Right hindlimb (tissue), 1 donor: ENCODE measurements at regions not wholly inside any gene's neighbourhood (a gene's known extent, or its start where the extent isn't known, plus 50 kb on each side); places are given as distances from the start of the nearest gene placed in this dataset.

Experiments
- DNase-seq: peaks from one replicate; pipeline ENCODE4 v3.0.0-alpha.2; 2018

- DNase-seq: no peak
These were observed 441.4 kb upstream of the COBL start for GRCh38 chr7:51757960-51758359.

GRCh38 chr7:51732951-51733350 is 416.3 kb upstream of the COBL start:
- DNase-seq: no peak

DNA sequence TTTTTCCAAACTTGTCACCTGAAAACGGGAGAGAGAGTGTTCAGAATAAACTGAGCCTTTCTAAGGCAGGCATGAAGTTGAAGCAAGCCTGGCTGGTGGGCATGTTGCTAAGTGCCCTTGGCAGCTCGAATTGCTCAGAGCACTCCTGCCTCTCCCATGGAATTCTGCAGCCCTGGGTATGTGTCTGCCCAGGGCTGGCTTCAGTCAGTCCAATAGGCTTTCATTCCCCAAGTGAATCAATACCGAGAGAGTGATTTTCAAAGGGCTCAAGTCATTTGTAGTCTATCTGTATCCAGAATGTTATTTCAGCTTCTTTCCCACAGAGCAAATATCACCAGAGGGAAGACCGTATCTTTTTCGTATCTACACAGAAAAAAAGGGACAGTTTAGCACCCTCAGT is 415.5 kb upstream of the COBL start:
- no peak for DNase-seq

- no peak for DNase-seq
These were observed 414.5 kb upstream of the COBL start for GRCh38 chr7:51731075-51731474.

- no peak for DNase-seq
These were observed 410.8 kb upstream of the COBL start for GRCh38 chr7:51727441-51727840.

- no peak for DNase-seq
These were observed 390.2 kb upstream of the COBL start for GRCh38 chr7:51706851-51707250.

DNA sequence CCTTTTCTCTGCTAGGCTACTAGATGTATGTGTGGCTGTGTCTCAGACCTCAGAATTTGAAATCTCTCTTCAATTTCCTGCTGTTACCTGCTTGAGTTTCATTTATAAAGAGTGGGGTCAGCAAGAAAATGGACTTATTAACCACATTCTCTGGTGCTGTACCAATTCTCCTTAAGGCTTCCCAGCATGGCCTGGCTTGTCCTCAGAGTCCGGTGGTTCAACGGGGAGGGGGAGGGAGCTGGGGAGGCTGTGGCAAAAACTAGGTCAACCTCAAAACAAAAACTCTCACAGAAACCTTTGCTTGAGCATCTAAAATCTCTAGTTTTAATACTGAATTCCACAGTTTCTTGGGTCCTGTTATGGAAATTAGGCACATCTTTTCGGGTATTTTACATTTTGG is 389.1 kb upstream of the COBL start:
- DNase-seq: no peak

DNA sequence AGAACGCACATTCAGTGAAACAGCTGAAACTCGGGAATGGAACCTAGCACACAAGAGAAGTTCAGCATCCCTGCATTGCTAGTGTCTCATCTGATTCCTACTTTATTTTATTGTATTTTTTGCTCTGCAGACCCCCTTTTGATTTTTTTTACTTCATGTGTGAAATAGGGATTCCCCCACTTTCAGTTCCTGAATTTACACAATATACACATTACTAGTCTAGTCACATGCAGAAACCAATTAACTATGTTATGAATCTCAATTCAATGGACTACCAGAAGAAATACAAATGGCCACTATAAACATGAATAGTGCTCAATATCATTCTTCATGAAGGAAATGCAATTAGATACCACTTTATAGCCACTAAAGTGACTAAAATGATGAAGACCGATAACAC is 386.1 kb upstream of the COBL start:
- no peak for DNase-seq

DNA sequence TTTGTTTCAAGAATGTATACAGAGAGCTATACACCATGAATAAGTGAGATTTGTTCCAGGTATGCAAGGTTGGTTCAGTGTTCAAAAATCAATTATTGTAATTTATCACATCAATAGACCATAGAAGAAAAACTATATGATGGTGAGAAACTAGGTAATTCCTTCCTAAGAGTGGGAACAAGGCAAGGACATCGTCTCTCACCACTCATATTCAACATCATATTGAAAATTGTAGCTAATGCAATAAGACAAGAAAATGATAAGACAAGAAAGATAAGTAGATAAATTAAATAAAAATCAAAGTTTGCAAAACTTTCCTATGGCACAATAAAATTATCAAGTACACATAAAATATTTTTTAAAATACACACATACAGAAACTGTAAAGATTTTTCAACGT is 385.3 kb upstream of the COBL start:
- DNase-seq: no peak

DNA sequence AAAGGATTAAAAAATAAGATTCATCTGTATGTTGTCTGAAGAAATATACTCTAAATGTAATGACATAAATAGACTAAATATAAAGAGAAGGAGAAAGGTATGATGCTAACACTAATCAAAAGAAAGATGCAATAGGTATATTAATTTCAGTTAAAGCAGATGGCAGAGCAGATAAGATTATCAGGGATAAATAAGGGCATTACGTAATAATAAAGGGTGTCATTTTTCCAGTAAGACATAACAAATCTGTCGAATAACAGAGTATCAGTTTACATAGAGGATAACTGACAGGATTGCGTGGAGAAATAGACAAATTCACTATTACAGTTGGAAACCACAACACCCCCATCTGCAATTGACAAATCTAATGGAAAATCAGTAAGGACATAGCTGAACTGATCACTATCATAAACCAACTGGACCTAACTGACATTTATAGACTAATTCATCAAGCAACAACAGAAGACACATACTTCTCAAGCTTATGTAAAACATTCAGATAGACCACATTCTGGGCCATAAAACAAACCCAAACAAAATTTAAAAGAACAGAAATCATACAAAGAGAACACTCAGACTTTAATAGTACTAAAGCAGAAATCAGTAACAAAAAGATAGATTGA is 384.1 kb upstream of the COBL start:
- no peak for DNase-seq

DNA sequence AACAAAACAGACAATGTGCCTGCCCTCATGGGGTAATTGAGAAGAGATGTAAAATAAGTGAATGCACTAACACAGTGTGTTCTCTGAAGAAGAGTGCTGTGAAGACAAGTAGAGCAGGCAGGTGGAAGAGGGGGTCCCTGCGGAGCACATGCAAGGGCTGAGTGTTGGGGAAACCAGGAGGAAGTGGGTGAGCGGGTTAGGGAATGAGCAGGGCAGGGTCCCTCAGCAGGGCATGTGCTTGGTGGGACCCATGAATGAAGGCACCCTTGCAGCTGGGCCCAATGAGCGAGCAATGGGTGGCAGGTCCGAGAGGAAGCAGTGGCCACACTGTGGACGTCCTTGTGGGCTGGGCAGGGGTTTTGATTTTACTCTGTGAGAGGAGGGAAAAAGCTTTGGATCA is 376.6 kb upstream of the COBL start:
- no peak for DNase-seq

DNA sequence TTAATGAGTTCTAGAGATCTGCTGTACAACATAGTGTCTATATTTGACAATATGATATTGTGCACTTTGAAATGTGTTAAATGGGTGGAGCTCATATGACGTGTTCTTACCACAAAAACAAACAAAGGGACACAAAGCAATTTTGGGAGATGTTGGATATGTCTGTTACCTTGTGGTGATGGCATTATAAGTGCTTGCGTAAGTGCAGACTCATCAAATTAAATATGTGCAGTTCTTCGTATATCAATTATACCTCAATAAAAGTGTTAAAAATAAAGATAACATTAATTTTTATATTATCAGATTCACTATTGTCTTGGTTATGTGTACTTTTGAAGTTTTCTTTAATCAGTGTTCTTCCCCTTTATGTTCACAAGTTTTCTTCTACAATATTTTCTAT is 372.9 kb upstream of the COBL start:
- no peak for DNase-seq

DNA sequence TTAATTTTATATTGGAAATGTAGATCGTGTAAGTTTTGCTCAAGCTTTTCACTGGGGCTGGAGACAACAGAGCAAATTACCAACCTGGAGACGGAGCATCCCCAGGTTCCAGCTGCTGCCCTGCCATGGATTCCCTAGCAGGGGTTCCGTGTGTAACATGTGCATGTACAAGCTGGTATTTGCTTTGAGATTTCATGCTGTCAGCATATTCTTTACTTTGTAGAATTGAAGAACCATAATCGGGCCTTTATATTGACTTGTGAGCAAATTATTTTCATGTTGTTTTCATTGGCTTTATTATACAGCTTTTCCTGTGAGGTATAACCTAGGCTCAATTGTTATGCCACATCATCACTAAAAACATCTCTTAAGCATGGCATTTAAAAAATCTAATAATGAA is 369.2 kb upstream of the COBL start:
- no peak for DNase-seq

DNA sequence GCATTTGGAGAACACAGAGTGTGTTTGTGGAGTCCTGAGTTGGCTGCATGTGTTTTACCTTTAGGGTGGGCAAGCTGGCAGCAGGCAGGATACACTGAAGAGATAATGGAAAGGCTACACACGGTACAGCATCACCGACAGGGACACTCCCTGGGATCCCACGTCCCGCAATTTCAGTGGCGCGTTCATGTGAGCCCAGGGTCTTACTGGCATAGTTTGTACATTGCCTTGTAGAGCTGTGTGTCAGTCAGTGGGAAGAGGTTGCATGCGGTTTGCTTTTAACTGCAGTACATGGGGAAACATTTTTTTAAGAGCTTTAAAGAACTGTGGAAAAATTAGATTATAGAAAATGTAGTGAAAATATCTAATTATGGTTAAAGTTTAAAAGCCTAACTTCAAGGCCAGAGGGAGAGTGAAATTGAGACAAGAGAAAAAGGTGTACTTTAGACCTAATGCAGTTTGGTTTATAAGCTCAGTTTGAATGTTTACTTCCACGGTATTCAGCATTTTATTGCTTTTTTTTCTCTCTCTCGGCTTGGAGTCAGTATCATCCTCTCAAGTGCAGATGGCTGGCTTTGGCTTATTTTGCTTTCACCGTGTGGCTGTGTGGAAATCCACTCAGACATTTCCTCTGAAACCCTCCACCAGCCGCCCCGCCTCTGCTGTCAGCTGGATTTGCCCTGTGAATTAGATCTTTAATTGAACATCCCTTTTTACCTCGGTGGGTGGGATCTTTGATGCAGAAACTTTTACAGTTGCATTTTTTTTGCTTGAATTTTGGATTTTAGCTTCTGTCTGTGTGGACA is 364.2 kb upstream of the COBL start:
- DNase-seq: no peak

DNA sequence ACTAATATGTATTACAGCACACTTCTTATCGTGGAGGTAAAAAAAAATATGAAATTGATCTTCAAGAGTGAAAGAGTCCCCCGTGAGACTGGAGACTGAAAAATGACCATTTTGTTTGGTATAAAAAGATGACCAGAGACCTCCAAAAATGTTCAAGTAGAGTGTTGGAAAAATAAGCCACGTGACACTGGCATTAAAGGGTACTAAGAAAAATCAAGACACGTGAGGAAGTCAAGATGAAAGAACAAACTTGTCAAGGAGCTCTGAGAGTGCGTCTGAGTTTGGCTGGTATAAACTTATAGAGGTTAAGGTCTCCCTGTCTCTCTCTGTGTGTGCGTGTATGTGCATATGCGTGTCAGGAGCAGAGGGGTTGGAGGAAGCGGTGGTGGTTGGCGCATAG is 362.7 kb upstream of the COBL start:
- DNase-seq: no peak

- DNase-seq: no peak
These were observed 350.1 kb upstream of the COBL start for GRCh38 chr7:51666751-51667150.

DNA sequence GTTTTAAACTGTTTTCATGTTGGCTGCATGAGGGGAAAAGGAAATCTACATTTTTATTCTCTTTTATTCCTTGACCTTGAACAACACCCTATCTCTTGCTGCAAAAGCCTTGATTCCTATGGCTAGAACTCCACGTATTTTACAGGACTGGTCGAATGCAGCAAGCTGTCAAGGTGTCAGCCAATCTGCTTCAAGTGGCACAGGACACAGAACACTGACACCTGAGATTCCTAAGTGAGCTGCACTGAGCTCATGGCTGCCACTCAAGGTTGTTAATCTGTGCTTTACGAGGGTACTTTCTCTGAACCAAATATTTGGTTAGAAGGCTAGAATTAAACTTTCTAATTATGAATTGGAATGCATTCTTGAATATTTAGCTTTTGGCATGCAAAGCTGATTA is 349.7 kb upstream of the COBL start:
- no peak for DNase-seq

- no peak for DNase-seq
These were observed 348.6 kb upstream of the COBL start for GRCh38 chr7:51665045-51665780.

DNA sequence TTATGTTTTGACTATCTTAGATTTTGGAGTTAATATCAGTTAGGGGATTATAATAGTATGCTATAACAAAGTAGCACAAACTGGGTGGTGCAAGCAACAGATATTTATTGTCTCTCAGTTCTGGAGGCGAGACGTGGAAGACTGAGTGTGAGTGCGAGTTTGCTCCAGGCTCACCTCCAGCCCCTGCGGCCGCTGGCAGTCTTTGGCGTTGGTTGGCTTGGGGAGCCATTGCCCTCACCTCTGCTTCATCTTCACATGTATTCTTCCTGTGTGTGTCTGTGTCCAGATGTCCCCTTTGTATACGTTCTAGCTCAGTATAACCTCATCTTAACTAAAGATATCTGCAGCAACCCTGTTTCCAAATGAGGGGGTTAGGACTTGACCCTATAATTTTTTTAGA is 343.9 kb upstream of the COBL start:
- no peak for DNase-seq

GRCh38 chr7:51658684-51659083 is 342.1 kb upstream of the COBL start:
- DNase-seq: no peak

DNA sequence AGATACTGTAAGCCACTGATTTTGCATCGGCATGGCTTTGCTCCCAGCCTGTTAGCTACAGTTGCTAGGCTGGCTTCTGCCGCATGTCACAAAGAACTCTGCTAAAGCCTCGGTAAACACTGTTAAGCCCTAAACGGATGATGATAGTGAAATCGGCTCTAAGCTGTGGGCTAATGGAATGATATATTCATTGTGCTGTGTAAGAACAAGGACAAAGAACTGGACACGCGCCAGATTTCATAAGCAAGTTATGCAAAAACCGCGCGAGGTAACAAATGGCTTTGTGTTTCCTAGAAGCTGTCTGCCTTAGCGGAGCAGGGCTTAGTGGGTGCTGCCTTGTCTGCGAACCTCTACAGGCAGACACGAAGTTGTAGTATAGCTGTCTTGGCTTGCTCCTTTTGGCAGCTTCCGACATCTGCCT is 331.3 kb upstream of the COBL start:
- DNase-seq: no peak

- no peak for DNase-seq
These were observed 330.9 kb upstream of the COBL start for GRCh38 chr7:51647486-51647885.

- DNase-seq: no peak
These were observed 329.2 kb upstream of the COBL start for GRCh38 chr7:51645702-51646298.

DNA sequence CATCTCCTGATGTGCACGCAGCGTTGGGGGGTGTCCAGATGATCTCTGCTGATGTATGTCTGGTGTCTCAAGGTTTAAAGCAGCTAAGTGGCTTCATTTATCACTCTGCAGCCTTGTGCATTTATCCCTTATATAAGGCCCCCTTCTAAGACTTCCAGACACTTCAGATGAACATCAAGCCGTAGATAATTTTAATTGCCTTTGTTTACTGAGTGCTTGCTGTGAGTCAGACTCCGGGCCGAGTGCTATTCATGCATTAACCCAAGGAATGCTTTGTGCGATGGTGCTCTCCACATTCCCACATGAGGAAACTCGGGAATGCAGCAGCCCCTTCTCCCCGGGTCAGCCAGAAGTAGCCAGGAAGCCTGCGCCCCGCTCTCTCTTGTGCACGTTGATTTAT is 328.6 kb upstream of the COBL start:
- no peak for DNase-seq
